GM23338 (cell line): ENCODE measurements at regions not wholly inside any gene's neighbourhood (a gene's known extent, or its start where the extent isn't known, plus 50 kb on each side); places are given as distances from the start of the nearest gene placed in this dataset.
"Not testable (repeated sequence)": the region's sequence is repeated elsewhere in the genome, so short reads cannot be mapped to it uniquely, and the experiment has no call there.

Source experiments
- ATAC-seq: fragments of 200-7000 bp; cut with Tn5 transposase; 3 replicates; pipeline ENCODE4 v1.9.1; 2020
- DNase-seq: peaks from one replicate; pipeline ENCODE4 v3.0.0-alpha.2; 2015; ENCODE audit warnings: low spot score
- H2AFZ ChIP-seq: fragments of 200-600 bp; sonication (generic); 2 replicates; pipeline ENCODE4 v1.8.0; 2016; ENCODE audit warnings: antibody characterized with exemption, mild to moderate bottlenecking, moderate library complexity
- H3F3A ChIP-seq: fragments of 200-600 bp; sonication (generic); replicated peaks from 2 replicates; pipeline ENCODE4 v1.8.0; 2017; ENCODE audit warnings: antibody characterized with exemption, mixed run types, low read depth
- H3K27ac ChIP-seq: fragments of 200-600 bp; sonication (generic); 2 replicates; pipeline ENCODE4 v1.6.1; 2016; ENCODE audit warnings: low read depth
- H3K27me3 ChIP-seq: fragments of 200-600 bp; sonication (generic); 2 replicates; pipeline ENCODE4 v1.8.0; 2016; ENCODE audit warnings: mild to moderate bottlenecking, mixed run types, moderate library complexity; ENCODE audit not compliant: insufficient read depth
- H3K36me3 ChIP-seq: fragments of 200-600 bp; sonication (generic); 2 replicates; pipeline ENCODE4 v1.8.0; 2016; ENCODE audit warnings: mild to moderate bottlenecking; ENCODE audit not compliant: insufficient read depth
- H3K4me1 ChIP-seq: fragments of 200-600 bp; sonication (generic); 2 replicates; pipeline ENCODE4 v1.8.0; 2016; ENCODE audit warnings: mild to moderate bottlenecking, moderate library complexity; ENCODE audit not compliant: insufficient read depth
- H3K4me2 ChIP-seq: fragments of 200-600 bp; sonication (generic); 2 replicates; pipeline ENCODE4 v1.7.1; 2017; ENCODE audit warnings: mixed run types
- H3K4me3 ChIP-seq: fragments of 200-600 bp; sonication (generic); 2 replicates; pipeline ENCODE4 v1.6.1; 2016; ENCODE audit warnings: mixed run types
- H3K79me2 ChIP-seq: fragments of 200-600 bp; sonication (generic); replicated peaks from 2 replicates; pipeline ENCODE4 v1.8.0; 2017; ENCODE audit warnings: mild to moderate bottlenecking; ENCODE audit not compliant: insufficient read depth
- H3K9me2 ChIP-seq: fragments of 200-600 bp; sonication (generic); 2 replicates; pipeline ENCODE4 v1.8.0; 2017; ENCODE audit not compliant: insufficient read depth
- H4K20me1 ChIP-seq: fragments of 200-600 bp; sonication (generic); replicated peaks from 2 replicates; pipeline ENCODE4 v1.8.0; 2017; ENCODE audit warnings: mild to moderate bottlenecking; ENCODE audit not compliant: insufficient read depth
- H3K27ac Mint-ChIP-seq: 2 replicates; pipeline ENCODE4 v1.8.0; 2020; ENCODE audit warnings: inconsistent platforms, mild to moderate bottlenecking, moderate library complexity, mixed read lengths
- H3K27me3 Mint-ChIP-seq: 3 replicates; pipeline ENCODE4 v1.8.0; 2022; ENCODE audit warnings: low read depth, mild to moderate bottlenecking, moderate library complexity, mixed read lengths, inconsistent platforms; ENCODE audit not compliant: insufficient read depth, poor library complexity
- H3K36me3 Mint-ChIP-seq: 3 replicates; pipeline ENCODE4 v1.8.0; 2021; ENCODE audit warnings: low read depth, mild to moderate bottlenecking, inconsistent platforms, moderate library complexity, mixed read lengths
- H3K4me1 Mint-ChIP-seq: 3 replicates; pipeline ENCODE4 v1.8.0; 2020; ENCODE audit warnings: mild to moderate bottlenecking, inconsistent platforms, mixed read lengths
- H3K4me3 Mint-ChIP-seq: 3 replicates; pipeline ENCODE4 v1.8.0; 2021; ENCODE audit warnings: moderate library complexity, mild to moderate bottlenecking, inconsistent platforms, mixed read lengths
- H3K9me3 Mint-ChIP-seq: 3 replicates; pipeline ENCODE4 v1.8.0; 2020; ENCODE audit warnings: moderate library complexity, mild to moderate bottlenecking, inconsistent platforms, mixed read lengths
- CREB1 ChIP-seq: fragments of 250-450 bp; sonication (Bioruptor Pico); IDR thresholded peaks from 2 replicates; pipeline ENCODE4 v1.5.0; 2020; ENCODE audit warnings: low read depth, mild to moderate bottlenecking, moderate library complexity
- EZH2 ChIP-seq: fragments of 200-600 bp; sonication (generic); IDR thresholded peaks from one replicate; pipeline ENCODE4 v1.8.0; 2017; ENCODE audit warnings: antibody characterized with exemption, mild to moderate bottlenecking, low read depth; ENCODE audit not compliant: unreplicated experiment
- EZH2phosphoT487 ChIP-seq: fragments of 200-600 bp; sonication (generic); IDR thresholded peaks from one replicate; pipeline ENCODE4 v1.8.1; 2018; ENCODE audit warnings: antibody characterized with exemption; ENCODE audit not compliant: unreplicated experiment
- NANOG ChIP-seq: IDR thresholded peaks from 2 replicates; pipeline ENCODE4 v1.6.1; 2016; ENCODE audit warnings: antibody characterized with exemption, borderline replicate concordance
- POLR2AphosphoS5 ChIP-seq: IDR thresholded peaks from 2 replicates; pipeline ENCODE4 v1.6.1; 2016; ENCODE audit warnings: antibody characterized with exemption, low read depth
- STAT1 ChIP-seq: IDR thresholded peaks from one replicate; pipeline ENCODE4 v1.6.1; 2016; ENCODE audit warnings: antibody characterized with exemption; ENCODE audit not compliant: unreplicated experiment
- ZNF114 ChIP-seq: fragments of 250-450 bp; sonication (Bioruptor Pico); IDR thresholded peaks from 2 replicates; pipeline ENCODE4 v1.5.0; 2020; ENCODE audit warnings: mild to moderate bottlenecking, moderate library complexity
- ZNF331 ChIP-seq: fragments of 250-450 bp; sonication (Bioruptor Pico); IDR thresholded peaks from 2 replicates; pipeline ENCODE4 v1.5.0; 2020; ENCODE audit warnings: low read depth, mild to moderate bottlenecking, moderate library complexity
- ZNF462 ChIP-seq: fragments of 250-450 bp; sonication (Bioruptor Pico); IDR thresholded peaks from 2 replicates; pipeline ENCODE4 v1.5.0; 2020; ENCODE audit warnings: mild to moderate bottlenecking, moderate library complexity

GRCh38 chr5:115450741-115451140 lies 93.8 kb downstream of the FEM1C start:
- ATAC-seq (no peak), DNase-seq (no peak)
- Histone ChIP-seq H3K4me2 (no peak overlapping the region), H3K27ac (no peak overlapping the region), H3F3A (no peaks in the 10 kb centered on the region), H3K36me3 (no peaks in the 10 kb centered on the region), H3K9me2 (0 out of 2 replicates have a peak, but pooled peaks cover 3% of the 10 kb centered on the region), H4K20me1 (no peaks in the 10 kb centered on the region), H3K79me2 (no peaks in the 10 kb centered on the region), H3K27me3 (no peaks in the 10 kb centered on the region), H3K4me1 (no peaks in the 10 kb centered on the region), H3K4me3 (no peak overlapping the region), H2AFZ (no peak overlapping the region; the same call in 1 of the 2 replicates)
- TF ChIP-seq ZNF331 (CRISPR knock-in tag) (no peak), EZH2phosphoT487 (no peak), NANOG (no peak), ZNF114 (CRISPR knock-in tag) (no peak), POLR2AphosphoS5 (no peak), EZH2 (no peak), CREB1 (CRISPR knock-in tag) (no peak), ZNF462 (CRISPR knock-in tag) (no peak), STAT1 (no peak)
- Mint-ChIP-seq H3K36me3 (no peaks in the 10 kb centered on the region), H3K4me3 (no peak overlapping the region), H3K27ac (no peak overlapping the region), H3K9me3 (no peaks in the 10 kb centered on the region; the same call in 1 of the 3 replicates), H3K27me3 (no peaks in the 10 kb centered on the region), H3K4me1 (peaks cover 5% of the 10 kb centered on the region; the same call in 2 of the 3 replicates)

GRCh38 chr5:115448630-115449029 lies 95.9 kb downstream of the FEM1C start:
- H3K9me2 ChIP-seq, H4K20me1 ChIP-seq, DNase-seq, H3K79me2 ChIP-seq, H2AFZ ChIP-seq, H3K36me3 Mint-ChIP-seq, H3K36me3 ChIP-seq, H3K27me3 Mint-ChIP-seq, H3F3A ChIP-seq, H3K4me1 Mint-ChIP-seq, H3K27me3 ChIP-seq, H3K27ac ChIP-seq, H3K4me2 ChIP-seq, H3K4me1 ChIP-seq, H3K27ac Mint-ChIP-seq, H3K9me3 Mint-ChIP-seq, ATAC-seq, H3K4me3 ChIP-seq, H3K4me3 Mint-ChIP-seq: not testable (repeated sequence)
